Keratinocyte (primary cell): ENCODE measurements at regions not wholly inside any gene's neighbourhood (a gene's known extent, or its start where the extent isn't known, plus 50 kb on each side); places are given as distances from the start of the nearest gene placed in this dataset.

Source experiments
- EZH2 ChIP-seq: IDR thresholded peaks from one replicate; pipeline ENCODE4 v1.6.1; 2012; ENCODE audit warnings: inconsistent platforms, mild to moderate bottlenecking, low read length, moderate library complexity
- TF ChIP-seq, protein P1 (sequence below), 3 experiments: IDR thresholded peaks in 1 of 3; conservative IDR thresholded peaks in 1 of 3; optimal IDR thresholded peaks in 1 of 3; 2 replicates in 2 of 3; 3 replicates in 1 of 3; pipeline versions ENCODE3 to v1.5.1; 2011; ENCODE audit warnings: low read length in 3 of 3, mild to moderate bottlenecking in 3 of 3, moderate library complexity in 2 of 3, control low read depth in 1 of 3, inconsistent platforms in 1 of 3; ENCODE audit not compliant: insufficient read depth in 2 of 3; ENCODE audit errors: extremely low read depth in 1 of 3

GRCh38 chr18:37659906-37660305 lies 94.3 kb upstream of the CELF4 start:
- TF ChIP-seq, protein P1, sequence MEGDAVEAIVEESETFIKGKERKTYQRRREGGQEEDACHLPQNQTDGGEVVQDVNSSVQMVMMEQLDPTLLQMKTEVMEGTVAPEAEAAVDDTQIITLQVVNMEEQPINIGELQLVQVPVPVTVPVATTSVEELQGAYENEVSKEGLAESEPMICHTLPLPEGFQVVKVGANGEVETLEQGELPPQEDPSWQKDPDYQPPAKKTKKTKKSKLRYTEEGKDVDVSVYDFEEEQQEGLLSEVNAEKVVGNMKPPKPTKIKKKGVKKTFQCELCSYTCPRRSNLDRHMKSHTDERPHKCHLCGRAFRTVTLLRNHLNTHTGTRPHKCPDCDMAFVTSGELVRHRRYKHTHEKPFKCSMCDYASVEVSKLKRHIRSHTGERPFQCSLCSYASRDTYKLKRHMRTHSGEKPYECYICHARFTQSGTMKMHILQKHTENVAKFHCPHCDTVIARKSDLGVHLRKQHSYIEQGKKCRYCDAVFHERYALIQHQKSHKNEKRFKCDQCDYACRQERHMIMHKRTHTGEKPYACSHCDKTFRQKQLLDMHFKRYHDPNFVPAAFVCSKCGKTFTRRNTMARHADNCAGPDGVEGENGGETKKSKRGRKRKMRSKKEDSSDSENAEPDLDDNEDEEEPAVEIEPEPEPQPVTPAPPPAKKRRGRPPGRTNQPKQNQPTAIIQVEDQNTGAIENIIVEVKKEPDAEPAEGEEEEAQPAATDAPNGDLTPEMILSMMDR (optimal IDR thresholded peaks at IDR 0.05 in 1 of 3, IDR thresholded peaks at IDR 0.05 in 1 of 3, conservative IDR thresholded peaks at IDR 0.05 in 1 of 3; ENCODE audit: extremely low read depth in 1 of 3, insufficient read depth in 2 of 3, low read length in 3 of 3) = no peak
- TF ChIP-seq EZH2 = no peak
